GM08714 (cell line): ENCODE measurements at regions not wholly inside any gene's neighbourhood (a gene's known extent, or its start where the extent isn't known, plus 50 kb on each side); places are given as distances from the start of the nearest gene placed in this dataset.

Experiments
- H3K4me3 ChIP-seq: fragments of 200-500 bp; sonication (Bioruptor generic); 2 replicates; pipeline ENCODE4 v1.5.1; 2014; ENCODE audit warnings: mild to moderate bottlenecking, low read length, inconsistent platforms
- ZNF274 ChIP-seq: IDR thresholded peaks from 2 replicates; pipeline ENCODE4 v1.6.1; 2012; ENCODE audit warnings: mild to moderate bottlenecking, low read depth, low read length

DNA sequence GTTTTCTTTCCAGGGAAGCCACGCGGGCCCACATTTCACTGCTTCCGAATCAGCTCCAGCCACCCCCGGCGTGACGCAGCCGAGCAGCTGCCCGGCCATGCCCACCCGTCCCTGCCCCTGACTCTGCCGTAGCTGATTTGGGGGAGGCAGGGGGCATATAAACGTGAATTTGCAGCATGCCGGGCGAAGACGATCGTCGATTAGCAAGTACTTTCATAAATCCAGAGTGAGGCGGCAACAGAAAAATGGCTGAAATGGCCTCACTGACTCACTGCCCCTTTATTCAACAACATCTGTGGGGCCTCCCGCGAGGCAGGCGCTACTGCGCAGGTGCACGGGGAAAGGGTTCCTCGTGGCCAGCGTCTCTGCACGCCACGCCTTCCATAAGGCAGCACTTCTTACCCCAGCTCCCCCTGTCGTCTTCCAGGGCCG is 118.0 kb downstream of the DLL1 start:
- H3K4me3 ChIP-seq = no peak overlapping the region
- TF ChIP-seq ZNF274 = no peak

GRCh38 chr6:170172392-170172791 is 118.5 kb downstream of the DLL1 start:
- no peak overlapping the region for H3K4me3 ChIP-seq
- no peak for TF ChIP-seq ZNF274

- TF ChIP-seq ZNF274 = no peak
Measured at GRCh38 chr6:170167657-170168159, 123.2 kb downstream of the DLL1 start.

DNA sequence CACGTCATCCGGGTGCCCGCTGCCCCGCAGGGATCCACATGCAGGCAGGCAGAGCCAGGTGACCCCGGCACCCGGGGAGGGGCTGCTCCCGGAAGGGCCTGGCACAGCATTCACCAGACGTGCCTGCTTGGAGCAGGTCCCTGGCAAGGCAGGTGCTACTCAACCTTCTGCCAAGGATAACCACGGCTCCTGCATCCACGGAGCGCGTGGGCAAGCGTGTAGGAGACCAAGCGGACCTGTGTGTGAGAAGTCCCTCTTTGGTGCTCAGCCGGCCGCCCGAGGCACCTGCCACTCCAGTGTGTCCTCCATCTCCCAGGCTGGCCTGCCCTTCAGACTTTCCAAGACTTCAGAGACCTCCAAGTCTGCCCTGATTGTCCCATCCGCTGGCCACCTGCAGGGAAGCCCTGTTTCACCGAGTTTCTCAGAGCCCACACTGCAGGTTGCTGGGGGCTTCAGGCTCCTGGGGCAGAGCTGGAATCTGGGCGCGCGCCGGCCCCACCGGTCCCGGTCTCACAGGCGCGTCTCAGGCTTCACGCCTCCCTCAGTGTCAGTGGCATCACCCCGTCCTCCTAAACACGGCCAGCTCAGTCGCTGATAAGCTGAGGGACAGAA is 124.3 kb downstream of the DLL1 start:
- H3K4me3 ChIP-seq = no peak overlapping the region
- TF ChIP-seq ZNF274 = no peak

More at GRCh38 chr6:170167657-170168159, 123.2 kb downstream of the DLL1 start:
- no peak overlapping the region for H3K4me3 ChIP-seq

DNA sequence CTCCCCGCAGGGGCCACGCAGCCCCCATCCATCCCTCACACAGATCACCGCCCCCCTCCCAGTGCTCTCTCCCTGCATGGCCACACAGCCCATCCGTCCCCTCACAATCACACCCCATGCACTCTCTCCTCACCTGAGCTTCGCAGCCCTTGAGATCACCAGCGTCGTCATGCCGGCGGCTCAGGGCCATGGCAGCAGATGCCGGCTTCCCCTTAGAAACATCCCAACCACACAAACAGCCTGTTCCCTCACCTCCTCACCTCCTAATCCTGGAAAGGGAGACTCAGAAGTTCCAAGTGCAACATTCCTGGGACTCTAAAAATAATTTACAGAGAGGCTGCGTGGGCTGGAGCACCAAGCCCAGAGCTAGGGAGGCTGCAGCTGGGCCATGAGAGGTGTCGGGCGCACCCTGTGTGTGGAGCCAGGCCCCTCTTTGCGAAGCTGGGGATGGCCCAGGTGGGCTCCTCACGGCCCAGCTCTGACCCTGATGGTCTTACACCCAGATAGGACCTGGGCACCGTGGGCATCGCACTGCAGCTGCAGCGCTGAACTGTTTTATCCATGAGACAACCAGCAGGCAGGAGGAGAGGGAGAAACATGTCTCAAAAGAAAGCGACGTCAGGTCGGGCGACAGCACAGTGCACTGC is 125.3 kb downstream of the DLL1 start:
- no peak for TF ChIP-seq ZNF274
- H3K4me3 ChIP-seq = no peak overlapping the region

DNA sequence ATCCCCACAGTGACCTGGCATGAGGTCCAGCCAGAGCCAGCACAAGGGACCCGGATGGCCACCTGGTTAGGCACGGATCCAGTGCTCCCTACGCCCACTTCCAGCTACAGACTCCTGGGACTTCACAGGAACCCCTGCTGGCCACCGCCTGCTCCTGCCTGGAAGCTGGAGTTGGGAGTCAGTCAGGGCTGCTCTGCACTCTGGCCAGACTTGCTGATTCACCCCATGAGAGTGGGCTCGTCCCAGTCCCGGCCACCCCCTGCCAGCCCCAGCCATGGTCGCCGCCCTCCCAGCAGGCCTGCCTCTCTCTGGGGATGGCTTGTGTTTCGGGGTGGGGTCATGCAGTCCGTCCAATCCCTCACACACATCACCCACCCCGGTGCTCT is 125.8 kb downstream of the DLL1 start:
- no peak for TF ChIP-seq ZNF274
- no peak overlapping the region for H3K4me3 ChIP-seq

- TF ChIP-seq ZNF274 = no peak
- H3K4me3 ChIP-seq = no peak overlapping the region
Measured at GRCh38 chr6:170164271-170164900, 126.5 kb downstream of the DLL1 start.

GRCh38 chr6:170163405-170164170 is 127.3 kb downstream of the DLL1 start:
- H3K4me3 ChIP-seq = no peak overlapping the region
- no peak for TF ChIP-seq ZNF274

GRCh38 chr6:170162775-170163404 is 128.0 kb downstream of the DLL1 start:
- no peak for TF ChIP-seq ZNF274
- H3K4me3 ChIP-seq = no peak overlapping the region

DNA sequence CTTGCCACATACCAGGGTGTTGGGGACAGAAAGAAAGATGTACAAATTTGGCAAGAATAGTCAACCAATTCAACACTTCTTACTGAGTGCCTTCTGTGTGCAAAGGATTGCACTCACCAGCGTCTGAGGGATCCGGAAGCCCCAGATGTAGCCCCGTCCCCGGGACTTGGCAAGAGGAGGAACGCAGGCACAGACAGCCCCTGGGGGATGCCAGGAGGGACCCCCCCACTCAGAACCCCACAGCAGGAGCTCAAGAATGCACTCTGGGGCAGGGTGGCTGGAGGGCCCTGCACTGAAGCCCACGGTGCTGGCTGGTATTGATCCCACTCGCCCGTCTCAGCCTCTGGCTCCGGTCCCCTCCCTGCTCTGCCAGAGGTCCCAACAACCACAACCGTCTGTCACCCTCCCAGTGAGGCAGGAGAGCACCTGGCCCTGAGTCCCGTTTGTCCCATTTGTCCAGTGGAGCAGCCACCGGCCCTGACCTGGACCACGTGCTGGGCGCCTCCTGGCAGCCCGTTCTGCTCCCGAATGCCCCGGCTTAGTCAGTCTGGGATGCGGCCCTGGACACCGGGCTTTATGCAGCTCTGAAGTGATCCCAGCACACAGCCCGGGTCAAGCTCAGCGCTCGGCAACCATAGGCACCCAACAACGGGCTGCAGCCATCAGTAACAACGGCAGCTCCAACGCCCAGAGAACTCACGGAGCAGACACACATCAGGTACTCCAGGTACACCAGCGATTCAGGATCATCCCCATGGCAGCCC is 128.7 kb downstream of the DLL1 start:
- H3K4me3 ChIP-seq = no peak overlapping the region
- no peak for TF ChIP-seq ZNF274

GRCh38 chr6:170160628-170161611 is 130.0 kb downstream of the DLL1 start:
- no peak overlapping the region for H3K4me3 ChIP-seq
- no peak for TF ChIP-seq ZNF274

DNA sequence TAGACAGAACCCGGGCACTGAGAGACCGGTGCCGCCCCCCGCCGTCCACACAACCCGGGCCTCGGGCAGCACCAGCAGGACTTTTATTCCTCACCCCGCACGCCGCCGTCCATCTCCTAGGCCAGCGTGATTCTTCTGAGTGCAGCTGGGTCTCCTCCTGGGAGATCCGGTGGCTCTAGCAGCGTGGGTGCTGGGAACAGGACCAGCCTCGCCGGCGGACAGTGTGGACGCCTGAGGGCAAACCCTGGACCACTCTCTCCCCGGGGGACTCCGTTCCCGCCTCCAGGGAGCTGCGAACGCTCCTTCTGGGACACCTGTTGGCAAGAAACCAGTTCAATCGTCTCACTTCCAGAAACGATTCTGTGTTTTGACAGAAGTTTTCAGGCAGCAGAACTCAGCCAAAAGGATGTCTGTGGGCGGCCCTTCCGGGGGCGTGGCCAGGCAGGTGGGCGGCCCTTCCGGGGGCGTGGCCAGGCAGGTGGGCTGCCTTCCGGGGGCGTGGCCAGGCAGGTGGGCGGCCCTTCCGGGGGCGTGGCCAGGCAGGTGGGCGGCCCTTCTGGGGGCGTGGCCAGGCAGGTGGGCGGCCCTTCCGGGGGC is 130.7 kb downstream of the DLL1 start:
- TF ChIP-seq ZNF274 = no peak
- H3K4me3 ChIP-seq = no peak overlapping the region
